Endothelial cell of umbilical vein (primary cell): ENCODE measurements at regions not wholly inside any gene's neighbourhood (a gene's known extent, or its start where the extent isn't known, plus 50 kb on each side); places are given as distances from the start of the nearest gene placed in this dataset.

Source experiments
- EZH2 ChIP-seq: IDR thresholded peaks from 2 replicates; pipeline ENCODE4 v1.6.1; 2012; ENCODE audit warnings: borderline replicate concordance, low read depth, mild to moderate bottlenecking, moderate library complexity, low read length, inconsistent platforms; ENCODE audit not compliant: severe bottlenecking
- FOS ChIP-seq: IDR thresholded peaks from 2 replicates; pipeline ENCODE4 v1.6.1; 2011; ENCODE audit warnings: mild to moderate bottlenecking, low read length, moderate library complexity, borderline replicate concordance; ENCODE audit not compliant: insufficient read depth
- GATA2 ChIP-seq: IDR thresholded peaks from 2 replicates; pipeline ENCODE4 v1.7.0; 2011; ENCODE audit warnings: low read depth, mild to moderate bottlenecking, moderate library complexity, mixed read lengths, low read length; ENCODE audit not compliant: insufficient read length, insufficient read depth
- JUN ChIP-seq: IDR thresholded peaks from 2 replicates; pipeline ENCODE4 v1.6.1; 2011; ENCODE audit warnings: borderline replicate concordance, low read depth; ENCODE audit not compliant: insufficient read length, insufficient read depth
- POLR2A ChIP-seq: IDR thresholded peaks from 2 replicates; pipeline ENCODE4 v1.6.1; 2012; ENCODE audit warnings: low read depth, mild to moderate bottlenecking, control low read depth, low read length
- POLR2AphosphoS5 ChIP-seq: IDR thresholded peaks from 2 replicates; pipeline ENCODE4 v1.6.1; 2012; ENCODE audit warnings: low read depth, mild to moderate bottlenecking, control low read depth, low read length, moderate library complexity; ENCODE audit not compliant: insufficient read depth
- TF ChIP-seq, protein P1 (sequence below), 2 donors: IDR thresholded peaks; 1 replicate in 1 of 2; 2 replicates in 1 of 2; pipeline ENCODE4 v1.5.1; 2011; ENCODE audit warnings: low read length in 2 of 2, mild to moderate bottlenecking in 2 of 2, moderate library complexity in 2 of 2, control low read depth in 1 of 2, inconsistent platforms in 1 of 2, low read depth in 1 of 2; ENCODE audit not compliant: insufficient read depth in 1 of 2; ENCODE audit errors: extremely low read depth in 1 of 2
- TF ChIP-seq, protein P2 (sequence below): IDR thresholded peaks from 2 replicates; pipeline ENCODE4 v1.6.1; 2011; ENCODE audit not compliant: insufficient read depth, insufficient read length

GRCh38 chr4:135917011-135917410 is 1615.3 kb downstream of the PCDH18 start:
- no peak for TF ChIP-seq POLR2AphosphoS5
- no peak for TF ChIP-seq POLR2A
- TF ChIP-seq, protein P1, sequence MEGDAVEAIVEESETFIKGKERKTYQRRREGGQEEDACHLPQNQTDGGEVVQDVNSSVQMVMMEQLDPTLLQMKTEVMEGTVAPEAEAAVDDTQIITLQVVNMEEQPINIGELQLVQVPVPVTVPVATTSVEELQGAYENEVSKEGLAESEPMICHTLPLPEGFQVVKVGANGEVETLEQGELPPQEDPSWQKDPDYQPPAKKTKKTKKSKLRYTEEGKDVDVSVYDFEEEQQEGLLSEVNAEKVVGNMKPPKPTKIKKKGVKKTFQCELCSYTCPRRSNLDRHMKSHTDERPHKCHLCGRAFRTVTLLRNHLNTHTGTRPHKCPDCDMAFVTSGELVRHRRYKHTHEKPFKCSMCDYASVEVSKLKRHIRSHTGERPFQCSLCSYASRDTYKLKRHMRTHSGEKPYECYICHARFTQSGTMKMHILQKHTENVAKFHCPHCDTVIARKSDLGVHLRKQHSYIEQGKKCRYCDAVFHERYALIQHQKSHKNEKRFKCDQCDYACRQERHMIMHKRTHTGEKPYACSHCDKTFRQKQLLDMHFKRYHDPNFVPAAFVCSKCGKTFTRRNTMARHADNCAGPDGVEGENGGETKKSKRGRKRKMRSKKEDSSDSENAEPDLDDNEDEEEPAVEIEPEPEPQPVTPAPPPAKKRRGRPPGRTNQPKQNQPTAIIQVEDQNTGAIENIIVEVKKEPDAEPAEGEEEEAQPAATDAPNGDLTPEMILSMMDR (IDR thresholded peaks at IDR 0.05; ENCODE audit: extremely low read depth in 1 of 2, insufficient read depth in 1 of 2, low read depth in 1 of 2, low read length in 2 of 2), result no peak
- no peak for TF ChIP-seq EZH2
- TF ChIP-seq GATA2, result no peak
- TF ChIP-seq, protein P2, sequence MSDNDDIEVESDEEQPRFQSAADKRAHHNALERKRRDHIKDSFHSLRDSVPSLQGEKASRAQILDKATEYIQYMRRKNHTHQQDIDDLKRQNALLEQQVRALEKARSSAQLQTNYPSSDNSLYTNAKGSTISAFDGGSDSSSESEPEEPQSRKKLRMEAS, result no peak
- TF ChIP-seq FOS, result no peak
- no peak for TF ChIP-seq JUN
